HCEC 1CT (cell line): ENCODE measurements at regions not wholly inside any gene's neighbourhood (a gene's known extent, or its start where the extent isn't known, plus 50 kb on each side); places are given as distances from the start of the nearest gene placed in this dataset.
"Not testable (repeated sequence)": the region's sequence is repeated elsewhere in the genome, so short reads cannot be mapped to it uniquely, and the experiment has no call there.

ENCODE experiments used
- DNase-seq: peaks from one replicate; pipeline ENCODE4 v3.0.0-alpha.2; 2017

DNA sequence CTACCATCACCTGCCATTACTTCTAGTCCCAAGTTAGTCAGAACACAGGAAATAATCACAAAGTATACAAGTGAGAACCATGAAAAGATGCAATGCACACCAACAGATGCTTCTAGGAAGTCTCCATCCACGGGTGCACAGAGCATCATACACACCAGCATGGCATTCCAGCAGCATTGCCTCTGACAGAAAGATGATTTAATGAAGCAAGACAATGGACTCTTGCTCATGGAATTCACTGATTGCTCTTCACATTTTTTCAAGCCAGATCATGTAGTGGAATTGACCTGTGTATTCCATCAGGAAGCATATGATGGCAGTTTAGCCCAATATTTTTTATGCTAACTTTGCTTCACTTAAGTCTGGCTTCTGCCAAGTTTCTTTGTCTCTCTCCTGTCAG lies 406.3 kb upstream of the RGS17 start:
- DNase-seq = peak; percentile 89

DNA sequence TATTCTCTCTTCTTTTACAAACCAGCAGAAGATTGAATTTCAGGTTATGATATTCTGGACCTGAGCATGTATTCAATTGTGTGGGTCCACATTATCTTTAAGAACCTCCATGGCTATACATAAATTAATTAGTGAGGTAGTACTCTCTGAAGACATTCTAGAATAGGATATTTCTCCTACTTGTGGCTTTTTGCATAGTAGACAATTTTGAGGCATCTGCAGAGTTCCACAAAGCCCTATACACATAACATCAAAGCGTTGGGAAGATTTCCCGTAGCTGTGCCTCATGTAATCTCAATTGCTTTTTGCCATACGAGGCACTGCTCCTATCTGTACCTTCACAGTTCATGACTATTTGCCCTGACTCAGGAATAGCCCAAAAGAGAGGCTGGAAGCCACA lies 395.4 kb upstream of the RGS17 start:
- no peak for DNase-seq

DNA sequence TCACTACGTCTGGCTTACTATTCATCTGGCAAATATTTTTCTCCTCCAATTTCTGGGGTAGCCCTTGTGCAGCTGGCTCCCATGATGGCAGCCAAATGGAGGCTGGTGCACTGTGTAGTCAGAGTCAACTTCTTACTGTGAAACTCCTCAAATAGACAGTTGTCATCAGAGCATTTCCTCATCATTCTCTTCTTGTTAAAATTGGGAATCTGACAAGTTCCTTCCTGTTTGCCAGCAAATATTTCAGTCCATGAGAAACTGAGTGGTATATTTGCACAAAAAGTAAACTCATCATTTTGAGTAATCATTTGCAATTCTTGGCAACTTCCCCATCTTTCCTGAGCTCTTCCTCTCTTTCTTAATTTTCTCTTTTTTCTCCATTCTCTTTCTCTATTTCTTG lies 394.9 kb upstream of the RGS17 start:
- DNase-seq = peak; percentile 53

DNA sequence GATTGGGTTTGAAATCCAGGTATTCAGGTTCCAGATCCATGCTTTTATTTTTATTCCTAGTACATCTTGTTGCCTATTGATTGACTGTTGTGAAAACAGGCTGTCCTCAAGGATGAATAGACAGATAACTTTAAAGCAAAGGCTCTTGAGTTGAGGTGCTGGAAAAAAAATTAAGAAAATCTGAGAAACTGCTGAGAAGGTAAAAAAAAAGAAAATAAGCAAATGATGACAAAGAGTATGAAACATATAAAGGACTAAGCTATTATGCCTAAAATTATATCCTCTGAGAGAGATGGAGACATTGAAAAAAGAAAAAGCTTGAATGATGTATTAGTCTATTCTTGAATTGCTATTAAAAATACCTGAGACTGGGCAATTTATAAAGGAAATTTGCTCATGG lies 392.3 kb upstream of the RGS17 start:
- DNase-seq = no peak

DNA sequence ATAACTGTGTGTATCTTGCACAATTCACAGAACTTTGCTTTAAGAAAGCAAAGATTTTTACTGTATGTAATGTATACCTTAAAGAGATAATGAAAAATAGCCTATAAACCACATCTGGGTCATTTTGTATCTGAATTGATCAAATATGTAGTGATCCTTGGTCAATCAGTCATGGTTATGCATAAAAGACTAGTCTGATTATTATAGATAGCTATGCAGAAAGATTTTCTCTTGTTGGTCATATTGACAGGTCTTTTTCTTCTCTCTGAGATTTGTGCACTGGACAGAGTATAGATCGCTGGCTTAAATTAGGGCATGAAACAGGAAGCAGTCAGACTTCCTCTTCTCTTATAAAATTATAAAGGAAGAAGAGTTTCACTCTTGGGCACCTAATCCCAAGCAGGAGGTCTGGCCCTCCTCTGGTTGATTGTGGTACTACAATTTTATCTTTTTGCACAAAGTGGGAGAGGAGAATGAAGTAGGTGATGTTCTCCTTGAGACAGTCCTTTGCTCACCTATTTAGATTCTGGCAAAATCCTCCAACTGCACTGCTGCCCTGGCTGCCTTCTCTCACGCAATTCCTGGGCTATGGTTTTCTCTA lies 380.9 kb upstream of the RGS17 start:
- peak; percentile 35 for DNase-seq

DNA sequence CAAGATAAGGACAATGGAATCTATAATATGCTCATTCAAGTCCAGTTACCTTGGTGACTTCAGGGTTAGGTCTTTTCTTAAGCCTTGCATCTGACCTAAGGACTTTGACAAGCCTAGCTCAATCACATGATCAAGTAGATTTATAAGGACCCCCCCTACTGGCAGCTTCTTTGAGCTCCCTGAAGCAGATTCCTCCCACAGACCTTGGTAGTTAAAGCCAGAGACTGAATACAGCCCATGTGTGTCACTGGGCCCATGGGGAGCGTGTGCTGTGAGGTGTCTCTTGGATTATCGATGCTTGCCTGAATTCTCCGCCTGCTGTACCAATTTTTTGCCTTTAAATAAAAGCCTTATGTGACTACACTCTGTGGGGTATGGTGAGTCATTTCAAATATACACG lies 372.7 kb upstream of the RGS17 start:
- DNase-seq = peak; percentile 19

DNA sequence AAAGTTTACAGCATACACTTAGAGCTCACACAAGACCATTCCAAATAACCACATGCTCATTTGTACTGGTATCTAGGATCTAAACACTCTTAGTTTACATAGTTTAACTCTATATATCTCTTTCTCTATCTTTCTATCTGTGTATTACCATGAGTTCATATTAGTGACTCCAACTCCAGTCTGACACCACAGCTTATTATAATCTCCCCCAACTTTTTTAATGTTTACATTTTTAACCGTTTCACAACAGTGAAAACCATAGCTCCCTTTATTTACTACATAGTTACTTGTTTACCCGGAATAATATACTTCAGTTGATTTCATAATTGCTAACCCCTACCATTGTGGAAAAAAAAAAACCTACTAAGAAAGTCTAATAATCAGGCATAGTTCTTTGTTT lies 362.4 kb upstream of the RGS17 start:
- no peak for DNase-seq

DNA sequence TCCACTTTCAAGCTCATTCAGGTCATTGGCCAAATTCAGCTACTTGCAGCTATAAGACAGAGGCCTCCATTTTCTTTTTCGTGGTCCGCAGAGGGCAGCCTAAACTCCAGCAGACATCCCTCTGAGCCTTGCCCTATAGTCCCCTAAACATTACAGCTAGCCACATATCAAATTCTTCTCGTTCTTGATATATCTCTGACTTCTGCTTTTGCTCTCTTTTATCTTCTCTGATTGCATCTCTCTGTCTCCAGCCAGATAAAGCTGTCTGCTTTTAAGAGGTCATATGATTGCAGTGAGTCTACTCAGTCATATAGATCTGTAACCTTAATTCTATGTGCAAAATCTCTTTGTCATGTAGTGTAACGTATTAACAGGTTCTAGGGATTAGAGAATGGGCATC lies 358.4 kb upstream of the RGS17 start:
- no peak for DNase-seq

DNA sequence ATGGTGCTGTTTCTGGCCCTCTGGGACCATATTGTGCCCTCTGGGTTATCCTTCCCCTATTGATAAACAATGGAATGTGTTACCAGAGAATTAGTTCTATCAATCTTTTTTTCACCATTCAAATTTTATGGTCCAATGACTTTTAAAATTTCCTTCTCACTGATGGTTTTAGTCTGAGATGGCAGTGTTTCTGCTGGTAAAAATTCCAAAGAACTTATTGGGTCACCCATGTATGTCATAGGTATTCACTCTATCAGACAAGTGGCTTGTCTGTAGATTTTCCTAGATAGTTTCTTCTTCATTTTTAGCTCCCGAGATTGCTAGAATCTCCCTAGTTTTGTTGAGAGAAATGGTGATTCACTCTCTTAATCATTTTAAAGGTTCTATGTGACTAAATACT lies 357.2 kb upstream of the RGS17 start:
- DNase-seq = no peak

DNA sequence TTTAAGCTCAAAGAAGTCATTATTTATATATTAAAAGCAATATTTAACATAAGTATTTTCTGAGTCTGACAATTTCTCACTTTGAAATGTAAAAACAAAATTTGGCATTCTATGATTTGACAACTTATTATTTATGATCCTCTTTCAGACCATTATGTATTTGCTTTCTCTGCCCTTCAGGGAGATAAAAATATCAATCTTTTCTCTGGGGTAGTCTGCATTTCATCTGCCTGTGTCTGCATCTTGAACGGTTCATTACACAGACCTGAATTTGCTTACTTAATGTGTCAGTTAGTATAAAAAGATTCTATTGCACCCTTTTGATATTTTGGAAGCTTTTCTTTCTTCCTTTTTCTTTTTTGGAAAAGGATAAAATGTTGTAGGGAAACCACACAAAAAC lies 354.0 kb upstream of the RGS17 start:
- no peak for DNase-seq

DNA sequence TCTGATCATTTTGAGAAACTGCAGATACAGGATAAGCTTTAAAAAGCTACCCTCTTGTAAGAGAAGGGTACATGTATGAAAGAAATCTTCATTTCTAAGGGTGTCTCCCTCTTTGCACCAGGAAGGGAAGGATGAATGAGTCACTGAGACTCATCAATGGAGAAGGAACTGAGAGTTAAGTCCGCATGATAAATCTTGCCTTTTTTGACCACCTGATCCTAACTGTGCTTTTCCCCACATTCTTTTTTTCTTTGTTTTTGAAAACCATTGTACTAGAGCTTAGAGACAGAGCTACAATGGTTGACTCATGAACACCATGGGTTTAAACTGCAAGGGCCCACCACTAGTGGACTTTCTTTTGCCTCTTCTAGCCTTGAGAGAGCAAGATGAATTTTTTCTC lies 353.0 kb upstream of the RGS17 start:
- DNase-seq = no peak

DNA sequence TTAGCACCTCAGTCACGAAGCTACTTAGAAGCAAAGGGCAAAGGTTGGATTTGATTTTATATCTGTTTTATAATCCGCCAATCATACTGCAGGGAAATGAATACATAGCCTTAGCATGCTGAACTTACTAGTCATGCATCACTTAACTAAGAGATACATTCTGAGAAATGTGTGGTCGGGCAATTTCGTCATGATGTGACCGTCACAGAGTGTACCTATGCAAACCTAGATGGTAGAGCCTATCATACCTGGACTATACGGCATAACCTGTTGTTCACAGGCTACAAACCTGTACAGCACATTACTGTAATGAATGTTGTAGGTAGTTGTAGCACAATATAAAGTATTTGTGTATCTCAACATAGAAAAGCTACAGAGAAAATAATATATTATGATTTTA lies 345.2 kb upstream of the RGS17 start:
- DNase-seq = peak; percentile 11

DNA sequence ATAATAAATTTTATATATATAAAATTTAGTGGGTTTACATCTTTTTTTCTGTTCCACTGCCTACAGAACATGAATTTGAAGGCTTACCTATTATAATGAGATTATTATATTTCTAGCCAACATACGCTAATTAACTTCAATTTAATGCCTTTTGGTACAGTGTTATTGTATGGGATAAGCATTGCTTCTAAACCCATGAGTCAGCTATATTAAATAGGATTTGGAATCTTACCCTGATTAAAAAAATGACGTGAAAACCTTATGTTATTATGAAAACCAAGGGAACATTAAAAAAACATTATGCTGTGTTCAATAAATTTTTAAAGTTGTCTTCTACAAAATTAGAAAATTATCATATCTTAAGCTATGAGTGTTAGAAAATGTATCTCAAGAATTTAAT lies 334.0 kb upstream of the RGS17 start:
- DNase-seq = no peak

DNA sequence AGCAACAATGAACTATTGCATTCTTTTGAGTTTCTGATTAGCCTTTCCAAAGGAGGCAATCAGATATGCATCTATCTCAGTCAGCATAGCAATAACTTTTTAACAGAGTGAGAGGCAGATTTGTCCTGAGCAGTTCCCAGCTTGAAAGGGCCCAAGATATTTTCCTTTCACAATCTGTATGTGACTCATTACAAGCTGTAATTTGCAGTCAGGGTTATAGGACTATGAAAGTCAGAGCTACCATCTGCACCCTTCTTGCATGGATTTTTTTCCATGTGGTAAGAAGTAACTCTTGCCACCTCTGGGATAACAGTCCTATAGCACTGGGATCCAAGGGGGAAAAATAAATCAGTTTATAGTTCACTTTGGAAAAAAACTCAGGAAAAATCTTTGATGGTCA lies 318.2 kb upstream of the RGS17 start:
- DNase-seq = peak; percentile 51

DNA sequence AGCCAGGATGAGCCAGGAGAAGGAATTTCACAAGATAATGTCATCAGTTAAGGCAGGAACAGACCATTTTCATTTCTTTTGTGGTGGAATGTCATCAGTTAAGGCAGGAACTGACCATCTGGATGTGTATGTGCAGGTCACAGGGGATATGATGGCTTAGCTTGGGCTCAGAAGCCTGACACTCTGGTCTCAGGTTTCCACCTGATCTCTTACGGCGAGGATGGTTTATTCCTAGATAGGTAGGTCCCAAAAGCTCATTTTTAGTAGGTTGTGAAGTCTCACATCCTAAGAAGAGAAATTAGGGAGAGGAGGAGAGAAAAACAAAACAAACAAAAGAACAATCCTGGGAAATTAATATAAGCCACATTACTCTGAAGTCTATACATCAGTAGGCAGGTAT lies 311.7 kb upstream of the RGS17 start:
- DNase-seq = not testable (repeated sequence)

DNA sequence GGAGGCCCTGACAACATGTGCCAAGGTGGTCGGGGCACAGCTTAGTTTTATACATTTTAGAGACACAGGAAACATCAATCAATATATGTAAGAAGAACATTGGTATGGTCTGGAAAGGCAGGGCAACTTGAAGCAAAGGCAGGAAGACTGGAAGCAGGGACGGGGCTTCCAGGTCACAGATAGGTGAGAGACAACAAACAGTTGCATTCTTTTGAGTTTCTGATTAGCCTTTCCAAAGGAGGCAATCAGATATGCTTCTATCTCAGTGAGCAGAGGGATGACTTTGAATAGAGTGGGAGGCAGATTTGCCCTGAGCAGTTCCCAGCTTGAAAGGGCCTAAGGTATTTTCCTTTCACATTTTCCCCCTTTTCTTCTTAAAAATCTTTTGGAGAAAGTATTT lies 311.0 kb upstream of the RGS17 start:
- no peak for DNase-seq

DNA sequence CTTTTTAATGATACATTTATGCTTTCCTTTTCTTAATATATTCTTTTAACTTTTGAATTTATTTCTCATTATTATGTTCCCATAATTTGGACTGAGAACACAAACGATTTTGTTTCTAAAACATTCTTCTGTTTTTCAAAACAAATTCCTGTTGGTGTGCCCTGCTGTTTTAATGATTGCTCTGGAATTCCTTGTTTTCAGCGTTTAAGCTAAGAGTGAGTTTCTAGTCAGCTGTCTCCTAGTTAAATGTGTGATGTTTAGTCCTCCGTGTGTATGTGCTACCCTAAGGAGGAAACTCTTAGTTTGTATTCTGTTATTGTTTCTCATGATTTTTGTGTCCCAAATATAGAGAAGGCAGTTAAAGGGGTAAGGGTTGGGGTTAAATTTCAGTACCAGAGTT lies 306.1 kb upstream of the RGS17 start:
- no peak for DNase-seq

DNA sequence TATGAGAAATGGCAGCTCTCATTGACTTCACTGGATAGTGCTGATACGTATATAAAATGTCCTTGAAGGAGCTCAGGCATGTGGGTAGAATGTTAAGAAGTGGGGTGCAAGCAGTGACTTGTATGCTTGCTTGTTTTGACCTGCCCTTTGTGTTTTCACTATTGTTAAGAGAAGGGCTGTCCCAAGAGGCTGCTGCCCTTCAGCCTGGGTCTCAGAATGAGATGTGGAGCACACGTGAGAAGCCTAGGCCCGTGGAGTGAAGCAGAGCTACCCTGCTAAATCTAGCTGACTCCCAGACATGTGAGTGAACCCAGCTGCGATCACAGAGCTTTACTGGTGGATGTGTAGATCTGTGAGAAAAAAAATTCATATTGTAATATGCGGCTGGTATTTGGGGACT lies 305.3 kb upstream of the RGS17 start:
- no peak for DNase-seq

DNA sequence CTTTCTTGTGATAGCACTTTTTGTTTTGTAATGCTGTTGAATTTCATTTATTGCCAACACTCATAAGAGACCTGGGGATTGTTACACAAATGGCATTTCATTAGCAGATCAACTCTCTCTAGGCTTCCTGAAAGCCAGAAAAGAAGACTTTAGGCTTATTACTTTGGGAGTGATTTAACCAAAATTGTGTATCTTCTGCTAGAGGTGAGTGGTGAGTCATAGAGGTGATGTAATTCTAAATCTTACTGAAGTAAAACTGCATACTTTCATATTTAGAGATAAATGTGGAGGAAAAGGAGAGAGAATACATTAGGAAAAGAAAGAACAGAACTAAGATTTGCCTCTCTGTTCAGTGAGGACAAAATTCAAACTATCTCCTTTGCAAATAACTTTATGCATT lies 304.7 kb upstream of the RGS17 start:
- DNase-seq = no peak

DNA sequence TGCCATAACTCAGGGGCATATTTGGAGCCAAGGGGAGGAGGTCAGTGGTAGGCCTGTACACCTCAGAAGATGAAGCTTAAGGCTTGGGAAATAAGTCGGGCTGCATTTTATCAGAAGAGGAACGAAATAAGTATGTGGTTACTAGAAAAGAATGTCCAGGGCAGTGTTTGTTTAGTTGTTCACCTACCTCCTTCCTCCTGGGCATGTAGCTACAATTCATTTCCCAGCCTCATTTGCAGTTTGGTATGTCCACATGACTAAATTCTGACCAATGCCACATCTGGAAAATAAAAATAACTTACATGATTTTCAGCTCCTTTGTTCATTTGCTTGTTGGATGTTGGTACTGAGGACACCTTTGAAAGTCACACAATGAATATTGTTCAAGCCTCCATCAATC lies 294.5 kb upstream of the RGS17 start:
- no peak for DNase-seq

DNA sequence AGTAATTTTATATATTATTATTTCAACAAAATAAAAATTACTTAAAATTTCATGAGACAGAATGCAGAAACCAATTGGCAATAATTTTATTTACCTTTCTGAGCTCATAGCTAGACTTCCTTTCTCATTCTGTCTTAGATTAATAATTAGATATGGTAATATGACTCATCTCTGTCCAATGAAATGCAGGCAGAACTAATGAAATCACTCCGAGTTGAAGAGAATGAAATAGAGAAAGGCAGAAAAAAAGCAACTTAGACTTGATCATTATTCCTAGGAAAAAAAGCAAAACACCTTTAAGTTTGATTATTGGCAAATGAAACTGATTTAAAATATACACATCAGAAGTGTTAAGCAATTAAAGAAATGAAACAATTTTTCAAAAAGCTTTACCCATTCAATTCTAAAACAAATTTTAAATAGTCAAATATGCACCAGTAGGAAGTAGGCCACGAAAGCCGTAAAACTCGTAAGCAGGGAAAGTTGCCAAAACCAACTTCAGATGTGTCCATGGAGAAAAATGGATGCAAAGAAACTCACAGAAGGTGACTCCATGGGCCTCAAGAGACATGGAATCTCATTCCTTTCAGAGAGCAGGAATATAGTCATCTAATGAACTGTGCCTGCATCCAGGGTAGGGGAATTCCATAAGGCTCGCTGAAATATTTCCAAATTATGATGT lies 293.8 kb upstream of the RGS17 start:
- DNase-seq = no peak

DNA sequence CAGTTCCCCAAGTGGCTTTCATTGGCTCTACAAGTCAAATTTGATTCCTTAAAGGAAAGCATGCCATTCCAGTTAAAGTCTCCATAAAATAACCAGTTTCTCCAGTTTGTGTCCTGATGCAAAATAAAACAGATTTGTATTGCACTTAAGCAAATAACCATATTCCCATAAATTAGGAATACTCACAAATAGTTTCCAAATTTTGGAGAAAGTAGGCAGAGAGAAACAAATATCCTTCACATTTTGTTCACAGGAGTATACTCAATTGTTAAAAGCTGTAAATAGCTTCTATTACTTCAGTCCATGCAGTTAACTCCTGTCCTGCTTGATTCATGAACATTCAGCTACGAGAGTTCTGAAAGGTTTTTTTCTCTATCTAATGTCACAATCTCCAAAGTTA lies 281.4 kb upstream of the RGS17 start:
- DNase-seq = no peak

DNA sequence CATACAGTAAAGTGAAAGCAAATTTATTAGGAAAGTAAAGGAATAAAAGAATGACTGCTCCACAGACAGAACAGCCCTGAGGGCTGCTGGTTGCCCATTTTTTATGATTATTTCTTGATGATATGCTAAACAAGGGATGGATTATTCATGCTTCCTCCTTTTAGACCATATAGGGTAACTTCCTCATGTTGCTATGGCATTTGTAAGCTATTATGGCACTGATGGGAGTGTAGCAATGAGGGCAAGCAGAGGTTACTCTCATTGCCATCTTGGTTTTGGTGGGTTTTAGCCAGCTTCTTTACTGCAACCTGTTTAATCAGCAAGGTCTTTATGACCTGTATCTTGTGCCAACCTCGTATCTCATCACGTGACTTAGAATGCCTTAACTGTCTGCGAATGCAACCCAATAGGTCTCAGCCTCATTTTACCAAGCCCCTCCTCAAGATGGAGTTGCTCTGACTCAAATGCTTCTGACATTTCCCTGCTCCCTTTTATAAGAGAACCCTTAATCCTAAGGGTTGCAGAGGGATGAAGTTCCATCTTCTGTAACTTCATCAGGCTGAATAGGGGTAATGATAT lies 280.1 kb upstream of the RGS17 start:
- no peak for DNase-seq

DNA sequence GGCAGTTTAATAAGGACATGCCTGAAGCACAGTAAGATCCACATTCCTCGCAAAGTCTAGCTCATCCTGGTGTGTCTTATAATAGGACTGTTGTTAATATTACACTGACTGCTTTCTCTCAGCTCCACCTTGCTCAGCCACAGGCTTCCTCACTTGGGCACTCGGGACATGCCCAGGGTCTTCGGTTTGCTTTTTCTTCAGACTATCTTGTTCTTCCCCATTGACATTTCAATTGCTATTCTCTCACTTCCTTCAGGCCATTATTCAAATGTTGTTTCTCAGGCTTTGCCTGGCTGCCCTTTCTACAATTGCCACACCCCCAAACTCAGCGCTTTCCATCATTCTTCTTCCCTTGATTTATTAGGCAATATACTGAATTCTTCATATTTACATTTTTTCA lies 274.8 kb upstream of the RGS17 start:
- DNase-seq = no peak

DNA sequence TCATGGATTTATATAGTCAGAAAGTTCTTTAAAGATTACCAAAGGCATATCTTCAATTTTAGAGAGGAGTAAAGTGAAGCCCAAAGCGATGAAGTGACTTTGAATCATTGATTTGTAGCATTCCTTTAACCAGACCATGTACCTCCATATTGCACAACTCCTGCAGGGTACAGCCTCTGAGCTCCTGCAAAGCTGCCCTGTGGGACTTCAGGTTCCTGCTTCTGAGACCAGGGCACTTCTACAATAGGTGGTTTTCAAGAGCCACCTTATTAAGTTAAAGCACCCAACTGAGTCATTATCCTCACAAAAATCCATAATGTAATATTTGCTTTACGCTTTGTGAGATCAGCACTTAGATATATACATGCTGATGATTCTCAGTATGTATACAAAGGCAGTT lies 270.7 kb upstream of the RGS17 start:
- DNase-seq = peak; percentile 61
